ENCODE measurements at regions not wholly inside any gene's neighbourhood (a gene's known extent, or its start where the extent isn't known, plus 50 kb on each side); places are given as distances from the start of the nearest gene placed in this dataset.

GRCh38 chr7:19575909-19576557, 132.8 kb downstream of the POLR1F start:
- no peaks in the 10 kb centered on the region for H3K9me3 ChIP-seq
- DNase-seq: no peak
- TF ChIP-seq POLR2A (IDR thresholded peaks at IDR 0.05): no peak
- TF ChIP-seq CTCF (IDR thresholded peaks at IDR 0.05): no peak
- WGBS (ENCODE audit: insufficient coverage, low coverage, low lambda C conversion rate, missing lambda C conversion rate): 51% methylated on average over 2 of the region's 2 CpGs
- no peak overlapping the region for H3K4me3 ChIP-seq
- intact Hi-C loops (cut with DNase I): no loop called here
- no peaks in the 10 kb centered on the region for H3K27me3 ChIP-seq
- H3K36me3 ChIP-seq: no peaks in the 10 kb centered on the region
- H3K27ac ChIP-seq: no peak overlapping the region
- H3K4me1 ChIP-seq: no peaks in the 10 kb centered on the region
- ATAC-seq: no peak

GRCh38 chr7:19574131-19574530, 134.7 kb downstream of the POLR1F start:
- Histone ChIP-seq H3K27me3 (no peaks in the 10 kb centered on the region), H3K4me3 (no peak overlapping the region), H3K27ac (no peak overlapping the region), H3K4me1 (no peaks in the 10 kb centered on the region), H3K36me3 (no peaks in the 10 kb centered on the region), H3K9me3 (no peaks in the 10 kb centered on the region)
- no peak for TF ChIP-seq CTCF (IDR thresholded peaks at IDR 0.05)
- TF ChIP-seq POLR2A (IDR thresholded peaks at IDR 0.05): no peak
- intact Hi-C loops (cut with DNase I): no loop called here
- DNase-seq: no peak
- 42% methylated on average over 5 of the region's 5 CpGs for WGBS (ENCODE audit: insufficient coverage, low coverage, low lambda C conversion rate, missing lambda C conversion rate)
- no peak for ATAC-seq

DNA sequence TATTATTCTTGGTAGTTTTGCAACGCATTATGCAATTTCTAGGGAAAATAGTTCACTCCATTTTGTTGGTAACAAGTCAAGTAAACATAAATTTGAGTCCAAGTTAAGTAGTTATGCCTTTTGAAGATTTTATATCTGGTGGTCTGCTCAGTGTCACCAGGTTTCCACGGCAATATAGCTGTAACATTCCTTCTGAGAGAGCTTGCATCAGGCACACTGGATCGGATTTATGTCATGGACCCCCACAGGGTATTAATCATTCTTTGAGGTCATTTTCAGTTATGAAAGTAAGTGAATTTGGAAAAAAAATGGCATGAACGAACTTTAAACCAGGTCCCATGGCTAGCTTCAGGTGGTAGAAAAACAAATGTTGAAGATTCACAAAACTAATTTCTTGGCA, 136.3 kb downstream of the POLR1F start:
- H3K36me3 ChIP-seq: no peaks in the 10 kb centered on the region
- DNase-seq (no peak), ATAC-seq (no peak)
- 38% methylated on average over 4 of the region's 4 CpGs for WGBS (ENCODE audit: insufficient coverage, low coverage, low lambda C conversion rate, missing lambda C conversion rate)
- H3K9me3 ChIP-seq: no peaks in the 10 kb centered on the region
- no peaks in the 10 kb centered on the region for H3K27me3 ChIP-seq
- TF ChIP-seq POLR2A (IDR thresholded peaks at IDR 0.05) (no peak), CTCF (IDR thresholded peaks at IDR 0.05) (no peak)
- no peak overlapping the region for H3K4me3 ChIP-seq
- no peaks in the 10 kb centered on the region for H3K4me1 ChIP-seq
- intact Hi-C loops (cut with DNase I): no loop called here
- no peak overlapping the region for H3K27ac ChIP-seq

GRCh38 chr7:19567011-19567410, 141.8 kb downstream of the POLR1F start:
- ATAC-seq (no peak), DNase-seq (no peak)
- Histone ChIP-seq H3K9me3 (peaks cover 0 to 7% (median 0%) of the 10 kb centered on the region in 4 donors), H3K27ac (no peak overlapping the region), H3K27me3 (no peaks in the 10 kb centered on the region), H3K4me1 (no peaks in the 10 kb centered on the region), H3K36me3 (no peaks in the 10 kb centered on the region), H3K4me3 (no peak overlapping the region)
- 76% methylated on average over 4 of the region's 4 CpGs for WGBS (ENCODE audit: insufficient coverage, low coverage, low lambda C conversion rate, missing lambda C conversion rate)
- intact Hi-C loops (cut with DNase I): no loop called here
- TF ChIP-seq CTCF (IDR thresholded peaks at IDR 0.05) (no peak), POLR2A (IDR thresholded peaks at IDR 0.05) (no peak)

DNA sequence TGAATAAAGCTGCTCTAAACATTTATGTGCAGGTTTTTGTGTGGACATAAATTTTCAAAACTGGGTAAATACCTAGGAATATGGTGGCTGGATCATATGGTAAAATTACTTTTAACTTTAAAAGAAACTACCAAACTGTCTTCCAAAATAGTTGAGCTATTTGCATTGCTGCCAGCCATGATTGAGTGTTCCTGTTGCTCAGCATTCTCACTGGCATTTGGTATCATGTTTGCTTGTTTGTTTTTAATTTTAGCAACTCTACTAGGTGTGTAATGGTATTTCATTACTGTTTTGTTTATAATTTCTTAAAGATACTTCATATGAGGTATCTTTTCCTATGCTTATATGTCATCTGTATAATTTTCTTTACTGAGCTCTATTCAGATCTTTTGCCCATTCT, 143.2 kb downstream of the POLR1F start:
- Histone ChIP-seq H3K4me1 (no peaks in the 10 kb centered on the region), H3K4me3 (no peak overlapping the region), H3K36me3 (no peaks in the 10 kb centered on the region), H3K9me3 (peaks cover 0 to 7% (median 0%) of the 10 kb centered on the region in 4 donors), H3K27me3 (no peaks in the 10 kb centered on the region), H3K27ac (no peak overlapping the region)
- no peak for DNase-seq
- no peak for TF ChIP-seq POLR2A (IDR thresholded peaks at IDR 0.05)
- no peak for TF ChIP-seq CTCF (IDR thresholded peaks at IDR 0.05)
- intact Hi-C loops (cut with DNase I): no loop called here
- ATAC-seq: no peak

Data from right lobe of liver (tissue), 6 donors.